HFF-Myc (cell line): ENCODE measurements at regions not wholly inside any gene's neighbourhood (a gene's known extent, or its start where the extent isn't known, plus 50 kb on each side); places are given as distances from the start of the nearest gene placed in this dataset.

Source experiments
- DNase-seq: peaks from one replicate; pipeline ENCODE4 v3.0.0-alpha.2; 2011; ENCODE audit warnings: low read depth; ENCODE audit errors: extremely low read depth
- H3K4me3 ChIP-seq: replicated peaks from 2 replicates; pipeline ENCODE4 v1.5.1; 2011; ENCODE audit warnings: low read depth, mild to moderate bottlenecking, control low read depth, low read length
- TF ChIP-seq, protein P1 (sequence below): IDR thresholded peaks from 2 replicates; pipeline ENCODE4 v1.5.1; 2012; ENCODE audit warnings: mild to moderate bottlenecking, low read depth, low read length, control low read depth; ENCODE audit errors: missing control alignments

DNA sequence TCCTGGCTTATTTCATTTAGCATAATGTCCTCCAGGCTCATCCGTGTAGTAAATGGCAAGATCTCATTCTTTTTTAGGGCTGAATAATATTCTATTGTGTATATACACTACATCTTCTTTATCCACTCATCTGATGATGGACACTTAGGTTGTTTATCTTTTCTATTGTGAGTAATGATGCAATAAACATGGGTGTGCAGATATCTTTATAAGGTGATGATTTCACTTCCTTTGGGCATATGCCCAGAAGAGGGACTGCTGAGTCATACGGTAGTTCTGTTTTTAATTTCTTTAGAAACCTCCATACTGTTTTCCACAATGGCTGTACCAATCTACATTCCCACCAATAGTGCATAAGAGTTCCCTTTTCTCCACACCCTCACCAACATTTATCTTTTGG lies 317.6 kb upstream of the CNKSR2 start:
- TF ChIP-seq, protein P1, sequence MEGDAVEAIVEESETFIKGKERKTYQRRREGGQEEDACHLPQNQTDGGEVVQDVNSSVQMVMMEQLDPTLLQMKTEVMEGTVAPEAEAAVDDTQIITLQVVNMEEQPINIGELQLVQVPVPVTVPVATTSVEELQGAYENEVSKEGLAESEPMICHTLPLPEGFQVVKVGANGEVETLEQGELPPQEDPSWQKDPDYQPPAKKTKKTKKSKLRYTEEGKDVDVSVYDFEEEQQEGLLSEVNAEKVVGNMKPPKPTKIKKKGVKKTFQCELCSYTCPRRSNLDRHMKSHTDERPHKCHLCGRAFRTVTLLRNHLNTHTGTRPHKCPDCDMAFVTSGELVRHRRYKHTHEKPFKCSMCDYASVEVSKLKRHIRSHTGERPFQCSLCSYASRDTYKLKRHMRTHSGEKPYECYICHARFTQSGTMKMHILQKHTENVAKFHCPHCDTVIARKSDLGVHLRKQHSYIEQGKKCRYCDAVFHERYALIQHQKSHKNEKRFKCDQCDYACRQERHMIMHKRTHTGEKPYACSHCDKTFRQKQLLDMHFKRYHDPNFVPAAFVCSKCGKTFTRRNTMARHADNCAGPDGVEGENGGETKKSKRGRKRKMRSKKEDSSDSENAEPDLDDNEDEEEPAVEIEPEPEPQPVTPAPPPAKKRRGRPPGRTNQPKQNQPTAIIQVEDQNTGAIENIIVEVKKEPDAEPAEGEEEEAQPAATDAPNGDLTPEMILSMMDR: no peak
- H3K4me3 ChIP-seq: no peak overlapping the region
- DNase-seq: no peak

DNA sequence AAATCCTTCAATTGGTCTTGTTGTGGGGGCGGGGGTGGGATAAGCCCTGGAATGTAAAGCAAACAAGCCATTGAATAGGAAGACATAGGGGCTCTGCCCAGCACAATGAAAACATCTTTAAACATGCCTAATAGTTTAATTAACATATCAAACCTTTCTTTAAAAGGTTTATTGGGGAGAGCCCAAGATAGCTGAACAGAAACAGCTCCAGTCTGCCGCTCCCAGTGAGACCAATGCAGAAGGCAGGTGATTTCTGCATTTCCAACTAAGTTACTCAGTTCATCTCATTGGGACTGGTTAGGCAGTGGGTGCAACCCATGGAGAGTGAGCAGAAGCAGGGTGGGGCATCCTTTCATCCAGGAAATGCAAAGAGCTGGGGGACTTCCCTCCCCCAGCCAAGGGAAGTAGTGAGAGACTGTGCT lies 327.2 kb upstream of the CNKSR2 start:
- DNase-seq: no peak
- no peak overlapping the region for H3K4me3 ChIP-seq
- TF ChIP-seq, protein P1: no peak

DNA sequence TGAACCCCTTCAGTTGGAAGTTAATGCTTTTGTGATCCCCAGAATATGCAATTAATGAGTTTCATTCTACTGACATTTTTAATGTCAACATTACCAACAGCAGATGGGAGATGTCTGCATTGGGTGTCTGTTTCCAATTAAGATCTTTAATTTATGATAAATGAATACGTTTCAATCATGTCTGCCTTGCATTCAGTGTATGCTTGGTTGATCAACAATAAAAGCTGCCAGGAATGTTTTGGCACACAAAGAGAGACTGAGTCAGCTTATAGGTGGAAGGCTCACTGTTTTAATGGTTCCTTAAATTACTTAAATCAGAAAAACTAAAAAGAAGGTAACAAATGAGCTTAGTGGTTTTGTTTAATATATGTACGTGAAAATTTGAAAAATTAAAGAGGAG lies 359.9 kb upstream of the CNKSR2 start:
- H3K4me3 ChIP-seq: no peak overlapping the region
- TF ChIP-seq, protein P1: no peak
- DNase-seq: no peak

DNA sequence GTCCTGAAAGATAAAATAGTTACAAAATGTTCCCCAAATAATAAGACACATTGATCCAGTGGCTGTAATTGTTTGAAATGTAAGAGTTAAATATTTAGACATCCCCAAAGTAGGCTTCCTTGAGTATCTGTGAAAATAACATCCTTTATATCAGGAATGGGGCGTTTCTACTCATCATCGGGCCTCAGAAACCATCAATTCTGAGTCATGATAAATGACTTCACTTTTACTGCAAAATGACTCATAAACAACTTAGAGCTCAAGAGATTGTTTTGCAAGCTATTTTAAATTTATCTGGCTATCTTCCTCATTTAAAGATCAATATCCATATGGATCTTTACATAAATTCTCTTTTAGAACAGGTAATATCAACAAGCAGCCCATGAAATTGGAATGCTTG lies 369.4 kb upstream of the CNKSR2 start:
- DNase-seq: no peak
- TF ChIP-seq, protein P1: no peak
- H3K4me3 ChIP-seq: no peak overlapping the region

DNA sequence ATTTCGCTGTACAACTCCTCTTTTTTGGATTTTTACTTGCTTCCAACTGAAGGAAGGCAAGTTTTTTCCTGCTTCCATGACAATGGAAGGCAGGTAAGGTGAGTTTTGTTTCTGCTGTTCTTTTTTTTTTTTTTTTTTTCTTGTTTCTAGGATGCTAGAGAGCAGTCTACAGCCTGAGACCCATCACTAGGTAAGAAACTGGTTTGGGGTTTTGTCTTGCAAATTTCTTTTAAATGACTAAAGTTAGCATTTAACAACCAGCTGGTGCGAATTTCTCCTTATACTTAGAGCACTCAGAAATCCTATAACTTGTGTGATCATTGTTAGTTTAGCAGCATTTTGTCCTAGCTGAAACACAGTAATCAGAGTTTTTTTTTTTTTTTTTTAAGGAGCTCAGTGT lies 378.4 kb upstream of the CNKSR2 start:
- DNase-seq: no peak
- no peak overlapping the region for H3K4me3 ChIP-seq
- TF ChIP-seq, protein P1: no peak

DNA sequence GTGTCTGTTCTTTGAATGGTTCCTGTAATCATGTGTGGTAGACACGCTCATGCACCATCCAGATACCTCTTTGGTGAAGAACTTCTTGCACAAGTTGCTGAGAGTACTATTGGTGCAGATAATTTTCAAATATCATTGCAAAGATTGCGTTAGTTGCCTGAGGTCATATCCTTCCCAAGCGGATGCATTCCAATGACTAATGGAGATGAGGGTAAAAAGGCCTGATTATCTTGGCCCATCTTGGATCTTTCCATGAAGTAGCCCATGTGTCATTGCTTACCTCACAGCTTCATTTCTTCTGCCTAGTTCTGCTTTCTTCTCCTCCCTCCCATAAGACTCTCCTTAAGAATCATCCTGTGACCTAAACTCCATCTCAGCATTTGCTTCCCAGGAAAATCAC lies 384.9 kb upstream of the CNKSR2 start:
- TF ChIP-seq, protein P1: no peak
- DNase-seq: no peak
- no peak overlapping the region for H3K4me3 ChIP-seq

DNA sequence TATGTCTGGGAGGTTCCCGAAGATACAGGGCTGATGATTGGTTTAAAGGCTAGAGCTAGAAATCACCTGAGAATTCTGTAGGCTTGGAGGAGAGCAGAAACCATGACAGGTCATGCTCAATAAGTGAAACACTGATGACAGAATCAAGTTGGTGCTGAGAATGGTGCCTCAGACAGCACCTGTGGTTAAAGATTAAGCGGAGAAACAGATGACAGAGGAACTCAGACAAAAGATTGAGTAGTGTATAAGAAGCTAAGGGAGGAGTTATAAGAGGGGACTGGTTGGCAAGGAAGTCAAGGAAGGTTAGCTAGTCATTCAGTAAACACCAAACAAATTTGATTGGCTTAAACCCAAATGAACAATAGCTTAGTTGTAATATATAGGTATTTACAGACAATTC lies 385.4 kb upstream of the CNKSR2 start:
- TF ChIP-seq, protein P1: no peak

More for the DNA sequence above, 385.4 kb upstream of the CNKSR2 start:
- DNase-seq: no peak
- no peak overlapping the region for H3K4me3 ChIP-seq
